ENCODE measurements at regions not wholly inside any gene's neighbourhood (a gene's known extent, or its start where the extent isn't known, plus 50 kb on each side); places are given as distances from the start of the nearest gene placed in this dataset.

DNA sequence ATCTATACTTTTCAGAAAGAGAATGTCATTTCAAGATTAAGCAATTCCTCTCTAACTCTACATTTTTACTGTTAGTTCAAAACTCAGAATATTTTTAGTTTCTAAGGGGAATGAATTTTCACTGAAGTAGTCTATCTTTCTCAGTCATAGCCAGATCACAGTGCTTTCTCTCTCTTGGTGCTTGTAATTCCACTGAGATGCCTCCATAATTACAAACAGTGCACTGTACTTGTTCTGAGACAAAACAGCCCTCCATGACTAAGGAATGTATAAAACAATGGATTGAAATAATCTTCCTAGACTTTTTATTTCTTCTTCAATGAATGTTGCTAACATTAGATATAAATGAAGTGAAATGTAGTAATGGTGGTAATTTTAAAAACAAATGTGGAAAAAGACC lies 603.2 kb upstream of the FAM241A start:
- H3K9me3 ChIP-seq (ENCODE audit: severe bottlenecking): no peaks in the 10 kb centered on the region

DNA sequence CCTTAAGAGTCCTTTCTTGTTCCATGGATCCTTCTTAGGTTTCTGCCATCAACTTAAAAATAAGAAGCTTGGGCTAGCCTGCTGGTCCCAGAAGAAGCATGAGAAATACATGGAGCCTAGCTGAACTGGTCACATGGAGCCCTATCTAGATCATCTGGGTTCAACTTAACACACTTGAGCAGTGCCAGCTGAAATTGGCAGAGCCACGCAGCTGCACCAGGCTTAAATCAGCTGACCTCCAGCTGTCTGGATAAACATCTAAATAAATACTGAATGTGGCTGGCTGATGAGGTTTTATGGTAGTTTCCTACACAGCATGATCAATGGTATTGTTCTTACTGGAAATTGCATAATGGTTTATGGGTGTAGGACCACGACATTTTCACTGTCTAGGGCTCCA lies 598.4 kb upstream of the FAM241A start:
- DNase-seq: no peak
- H3K27me3 ChIP-seq (ENCODE audit: insufficient read depth, low read depth, severe bottlenecking): no peaks in the 10 kb centered on the region
- H3K9me3 ChIP-seq (ENCODE audit: severe bottlenecking): no peaks in the 10 kb centered on the region
- no peak overlapping the region for H3K27ac ChIP-seq
- H3K4me3 ChIP-seq (ENCODE audit: low read depth, low read length): no peak overlapping the region
- TF ChIP-seq, protein P1, sequence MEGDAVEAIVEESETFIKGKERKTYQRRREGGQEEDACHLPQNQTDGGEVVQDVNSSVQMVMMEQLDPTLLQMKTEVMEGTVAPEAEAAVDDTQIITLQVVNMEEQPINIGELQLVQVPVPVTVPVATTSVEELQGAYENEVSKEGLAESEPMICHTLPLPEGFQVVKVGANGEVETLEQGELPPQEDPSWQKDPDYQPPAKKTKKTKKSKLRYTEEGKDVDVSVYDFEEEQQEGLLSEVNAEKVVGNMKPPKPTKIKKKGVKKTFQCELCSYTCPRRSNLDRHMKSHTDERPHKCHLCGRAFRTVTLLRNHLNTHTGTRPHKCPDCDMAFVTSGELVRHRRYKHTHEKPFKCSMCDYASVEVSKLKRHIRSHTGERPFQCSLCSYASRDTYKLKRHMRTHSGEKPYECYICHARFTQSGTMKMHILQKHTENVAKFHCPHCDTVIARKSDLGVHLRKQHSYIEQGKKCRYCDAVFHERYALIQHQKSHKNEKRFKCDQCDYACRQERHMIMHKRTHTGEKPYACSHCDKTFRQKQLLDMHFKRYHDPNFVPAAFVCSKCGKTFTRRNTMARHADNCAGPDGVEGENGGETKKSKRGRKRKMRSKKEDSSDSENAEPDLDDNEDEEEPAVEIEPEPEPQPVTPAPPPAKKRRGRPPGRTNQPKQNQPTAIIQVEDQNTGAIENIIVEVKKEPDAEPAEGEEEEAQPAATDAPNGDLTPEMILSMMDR (IDR thresholded peaks at IDR 0.05; ENCODE audit: low read depth, low read length): no peak
- no peaks in the 10 kb centered on the region for H3K36me3 ChIP-seq

More for the DNA sequence above, 603.2 kb upstream of the FAM241A start:
- DNase-seq: no peak
- Histone ChIP-seq H3K27me3 (ENCODE audit: insufficient read depth, low read depth, severe bottlenecking) (no peaks in the 10 kb centered on the region), H3K27ac (no peak overlapping the region), H3K4me3 (ENCODE audit: low read depth, low read length) (no peak overlapping the region), H3K36me3 (no peaks in the 10 kb centered on the region)
- TF ChIP-seq, protein P1 (IDR thresholded peaks at IDR 0.05; ENCODE audit: low read depth, low read length): no peak

DNA sequence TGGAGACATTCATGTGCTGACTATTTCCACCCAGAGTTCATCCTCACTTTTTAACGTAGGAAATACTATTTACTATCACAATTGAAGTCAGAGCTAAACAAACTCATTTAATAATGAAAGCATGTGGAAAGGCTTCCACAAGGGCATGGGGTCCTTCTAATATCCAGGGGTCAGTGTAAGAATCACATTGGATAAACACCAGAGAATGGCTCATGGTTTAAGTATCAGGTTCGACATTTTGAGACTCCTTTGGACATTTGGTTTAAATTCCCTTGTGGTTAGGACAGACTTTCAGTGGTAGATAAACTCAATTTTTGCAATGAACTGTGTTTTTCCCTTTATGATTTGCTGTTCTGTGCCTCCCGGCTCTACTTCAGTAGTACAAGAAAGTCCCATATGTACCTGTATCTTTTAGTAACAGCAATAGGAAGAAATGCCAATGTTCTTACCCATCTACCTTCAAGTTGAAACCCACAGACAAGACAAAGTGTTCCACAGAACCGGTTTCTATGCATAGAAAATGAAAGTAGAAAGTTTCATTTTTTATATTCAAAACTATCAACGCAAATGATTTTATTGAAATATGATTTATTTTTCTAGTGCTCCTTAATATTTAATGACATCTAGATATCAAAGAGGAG lies 589.0 kb upstream of the FAM241A start:
- TF ChIP-seq, protein P1 (IDR thresholded peaks at IDR 0.05; ENCODE audit: low read depth, low read length): no peak

DNA sequence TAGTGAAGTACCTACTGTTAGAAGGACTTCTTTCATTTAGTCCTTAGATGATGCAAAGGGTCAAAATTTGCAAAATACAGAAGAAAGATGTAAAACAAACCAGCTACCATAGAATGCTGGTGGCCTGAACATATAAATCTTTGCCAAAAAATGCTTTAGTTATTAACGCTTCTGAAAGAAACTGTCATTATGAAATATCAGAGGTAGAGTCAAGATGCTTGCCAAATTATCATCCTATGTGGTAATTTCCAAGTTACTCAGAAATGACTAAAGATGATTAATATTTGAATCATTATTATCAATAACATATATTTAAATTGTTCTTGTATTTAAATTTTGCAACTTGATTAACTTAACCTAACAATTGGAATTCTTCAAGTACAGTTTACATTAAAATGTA lies 588.4 kb upstream of the FAM241A start:
- TF ChIP-seq, protein P1 (IDR thresholded peaks at IDR 0.05; ENCODE audit: low read depth, low read length): no peak
- H3K9me3 ChIP-seq (ENCODE audit: severe bottlenecking): no peaks in the 10 kb centered on the region
- no peak overlapping the region for H3K27ac ChIP-seq

More for the DNA sequence above, 589.0 kb upstream of the FAM241A start:
- no peaks in the 10 kb centered on the region for H3K9me3 ChIP-seq (ENCODE audit: severe bottlenecking)
- H3K27ac ChIP-seq: no peak overlapping the region
- H3K27me3 ChIP-seq (ENCODE audit: insufficient read depth, low read depth, severe bottlenecking): no peaks in the 10 kb centered on the region
- H3K36me3 ChIP-seq: no peaks in the 10 kb centered on the region
- no peak for DNase-seq
- H3K4me3 ChIP-seq (ENCODE audit: low read depth, low read length): no peak overlapping the region

DNA sequence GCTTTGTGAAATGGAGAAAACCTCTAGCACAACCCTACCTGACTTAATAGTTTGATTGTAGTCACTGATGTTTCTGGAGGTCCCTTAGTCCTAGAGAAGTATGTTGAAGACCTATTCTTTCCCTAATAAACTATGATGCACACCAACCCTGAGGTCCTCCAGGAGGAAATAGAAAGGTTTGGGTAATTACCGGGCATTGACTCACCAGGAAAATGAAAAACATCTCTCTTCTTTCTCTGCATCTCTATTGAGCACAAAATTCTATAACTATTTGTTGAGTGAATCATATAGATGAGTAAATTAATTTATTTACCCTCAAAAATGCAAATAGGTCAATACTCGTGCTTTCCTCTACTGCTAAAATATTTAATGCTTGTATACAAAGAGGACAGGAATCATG lies 582.4 kb upstream of the FAM241A start:
- peaks cover 9% of the 10 kb centered on the region for H3K9me3 ChIP-seq (ENCODE audit: severe bottlenecking)
- H3K36me3 ChIP-seq: no peaks in the 10 kb centered on the region
- H3K4me3 ChIP-seq (ENCODE audit: low read depth, low read length): no peak overlapping the region
- peaks cover 3% of the 10 kb centered on the region for H3K27me3 ChIP-seq (ENCODE audit: insufficient read depth, low read depth, severe bottlenecking)
- DNase-seq: no peak
- no peak overlapping the region for H3K27ac ChIP-seq
- TF ChIP-seq, protein P1 (IDR thresholded peaks at IDR 0.05; ENCODE audit: low read depth, low read length): no peak

More for the DNA sequence above, 588.4 kb upstream of the FAM241A start:
- no peak for DNase-seq
- Histone ChIP-seq H3K27me3 (ENCODE audit: insufficient read depth, low read depth, severe bottlenecking) (no peaks in the 10 kb centered on the region), H3K36me3 (no peaks in the 10 kb centered on the region), H3K4me3 (ENCODE audit: low read depth, low read length) (no peak overlapping the region)

DNA sequence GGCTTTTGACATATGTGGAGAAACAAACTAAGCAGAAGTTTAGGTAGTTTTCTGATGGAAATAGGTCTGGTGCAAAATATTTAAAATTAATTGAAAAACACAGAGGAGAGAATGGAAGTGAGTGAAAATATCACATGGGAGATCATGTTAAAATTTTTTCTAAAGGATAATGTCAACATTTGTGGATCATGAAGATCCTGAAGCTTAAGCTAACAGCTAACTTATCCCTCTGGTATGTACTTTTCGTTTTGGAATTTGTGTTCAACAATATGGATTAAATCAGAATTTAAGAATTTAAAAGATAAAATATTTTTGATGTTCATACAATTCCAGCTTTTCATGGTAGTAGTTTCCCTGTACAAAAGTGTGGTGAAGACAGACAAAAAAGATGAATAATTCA lies 572.8 kb upstream of the FAM241A start:
- Histone ChIP-seq H3K27ac (no peak overlapping the region), H3K27me3 (ENCODE audit: insufficient read depth, low read depth, severe bottlenecking) (no peaks in the 10 kb centered on the region), H3K9me3 (ENCODE audit: severe bottlenecking) (peaks cover 8% of the 10 kb centered on the region), H3K4me3 (ENCODE audit: low read depth, low read length) (no peak overlapping the region), H3K36me3 (no peaks in the 10 kb centered on the region)
- TF ChIP-seq, protein P1 (IDR thresholded peaks at IDR 0.05; ENCODE audit: low read depth, low read length): no peak
- DNase-seq: no peak

All from WERI-Rb-1 (cell line).